ENCODE measurements at regions not wholly inside any gene's neighbourhood (a gene's known extent, or its start where the extent isn't known, plus 50 kb on each side); places are given as distances from the start of the nearest gene placed in this dataset.

DNA sequence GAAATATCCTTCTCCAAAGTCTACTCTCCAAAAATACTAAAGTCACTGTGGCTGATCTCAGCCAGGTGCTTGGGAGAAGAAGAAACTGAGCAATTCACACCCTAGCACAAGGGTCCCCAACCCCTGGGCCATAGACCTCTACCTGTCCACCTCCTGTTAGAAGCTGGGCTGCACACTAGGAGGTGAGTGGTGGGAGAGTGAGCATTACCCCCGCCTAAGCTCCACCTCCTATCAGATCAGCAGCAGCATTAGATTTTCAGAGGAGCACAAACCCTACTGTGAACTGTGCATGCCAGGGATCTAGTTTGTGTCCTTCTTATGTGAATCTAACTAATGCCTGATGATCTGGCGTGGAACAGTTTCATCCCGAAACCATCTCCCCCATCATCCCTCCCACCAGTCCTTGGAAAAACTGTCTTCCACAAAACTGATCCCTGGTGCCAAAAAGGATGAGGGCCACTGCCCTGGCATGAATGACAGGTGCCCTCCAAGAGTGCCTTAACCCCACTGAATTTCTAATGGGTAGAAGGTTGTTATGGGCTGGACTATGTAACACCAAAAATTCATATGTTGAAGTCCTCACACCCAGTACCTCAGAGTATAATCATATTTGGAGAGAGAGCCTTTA, 109.2 kb upstream of the CDYL start:
- TF ChIP-seq PPARA (CRISPR knock-in tag; IDR thresholded peaks at IDR 0.05; ENCODE audit: borderline replicate concordance) = no peak
- no peak for TF ChIP-seq TSHZ2 (CRISPR knock-in tag; IDR thresholded peaks at IDR 0.05)
- TF ChIP-seq ZC3H10 (CRISPR knock-in tag; IDR thresholded peaks at IDR 0.05) = no peak
- no peak for TF ChIP-seq CREB5 (CRISPR knock-in tag; IDR thresholded peaks at IDR 0.05; ENCODE audit: low read depth)
- TF ChIP-seq ZNF565 (CRISPR knock-in tag; conservative IDR thresholded peaks at IDR 0.05; ENCODE audit: low read depth) = no peak
- TF ChIP-seq ZFP3 (CRISPR knock-in tag; IDR thresholded peaks at IDR 0.05) = no peak
- TF ChIP-seq OSR1 (CRISPR knock-in tag; IDR thresholded peaks at IDR 0.05) = no peak
- TF ChIP-seq, protein P1, sequence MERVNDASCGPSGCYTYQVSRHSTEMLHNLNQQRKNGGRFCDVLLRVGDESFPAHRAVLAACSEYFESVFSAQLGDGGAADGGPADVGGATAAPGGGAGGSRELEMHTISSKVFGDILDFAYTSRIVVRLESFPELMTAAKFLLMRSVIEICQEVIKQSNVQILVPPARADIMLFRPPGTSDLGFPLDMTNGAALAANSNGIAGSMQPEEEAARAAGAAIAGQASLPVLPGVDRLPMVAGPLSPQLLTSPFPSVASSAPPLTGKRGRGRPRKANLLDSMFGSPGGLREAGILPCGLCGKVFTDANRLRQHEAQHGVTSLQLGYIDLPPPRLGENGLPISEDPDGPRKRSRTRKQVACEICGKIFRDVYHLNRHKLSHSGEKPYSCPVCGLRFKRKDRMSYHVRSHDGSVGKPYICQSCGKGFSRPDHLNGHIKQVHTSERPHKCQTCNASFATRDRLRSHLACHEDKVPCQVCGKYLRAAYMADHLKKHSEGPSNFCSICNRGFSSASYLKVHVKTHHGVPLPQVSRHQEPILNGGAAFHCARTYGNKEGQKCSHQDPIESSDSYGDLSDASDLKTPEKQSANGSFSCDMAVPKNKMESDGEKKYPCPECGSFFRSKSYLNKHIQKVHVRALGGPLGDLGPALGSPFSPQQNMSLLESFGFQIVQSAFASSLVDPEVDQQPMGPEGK (CRISPR knock-in tag; IDR thresholded peaks at IDR 0.05; ENCODE audit: borderline replicate concordance) = no peak
- TF ChIP-seq RARB (CRISPR knock-in tag; IDR thresholded peaks at IDR 0.05) = no peak
- no peak for TF ChIP-seq SNAI2 (CRISPR knock-in tag; IDR thresholded peaks at IDR 0.05)
- TF ChIP-seq ZNF8 (CRISPR knock-in tag; IDR thresholded peaks at IDR 0.05) = no peak
- TF ChIP-seq, protein P2, sequence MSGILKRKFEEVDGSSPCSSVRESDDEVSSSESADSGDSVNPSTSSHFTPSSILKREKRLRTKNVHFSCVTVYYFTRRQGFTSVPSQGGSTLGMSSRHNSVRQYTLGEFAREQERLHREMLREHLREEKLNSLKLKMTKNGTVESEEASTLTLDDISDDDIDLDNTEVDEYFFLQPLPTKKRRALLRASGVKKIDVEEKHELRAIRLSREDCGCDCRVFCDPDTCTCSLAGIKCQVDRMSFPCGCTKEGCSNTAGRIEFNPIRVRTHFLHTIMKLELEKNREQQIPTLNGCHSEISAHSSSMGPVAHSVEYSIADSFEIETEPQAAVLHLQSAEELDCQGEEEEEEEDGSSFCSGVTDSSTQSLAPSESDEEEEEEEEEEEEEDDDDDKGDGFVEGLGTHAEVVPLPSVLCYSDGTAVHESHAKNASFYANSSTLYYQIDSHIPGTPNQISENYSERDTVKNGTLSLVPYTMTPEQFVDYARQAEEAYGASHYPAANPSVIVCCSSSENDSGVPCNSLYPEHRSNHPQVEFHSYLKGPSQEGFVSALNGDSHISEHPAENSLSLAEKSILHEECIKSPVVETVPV (CRISPR knock-in tag; IDR thresholded peaks at IDR 0.05) = no peak
- TF ChIP-seq CSDC2 (CRISPR knock-in tag; IDR thresholded peaks at IDR 0.05) = no peak

Measured in SK-N-SH treated with all-trans-retinoic acid at 6 μM for 48 hours (cell line).